A673 (cell line): ENCODE measurements at regions not wholly inside any gene's neighbourhood (a gene's known extent, or its start where the extent isn't known, plus 50 kb on each side); places are given as distances from the start of the nearest gene placed in this dataset.

Source experiments
- BruUV-seq: library from RNA; stranded (reverse); fragments of 400-500 nt; replicated peaks from 2 replicates; lab custom pipeline; 2021; lab: Mats Ljungman, UMichigan
- CTCF ChIA-PET: fragments of 300-600 bp; sonication (Branson Sonifier 250); formaldehyde crosslinking; loops from one replicate; lab custom pipeline; 2022; ENCODE audit warnings: antibody characterized with exemption; lab: Charles Lee
- POLR2A ChIA-PET: fragments of 300-600 bp; sonication (Branson Sonifier 250); formaldehyde crosslinking; loops from one replicate; lab custom pipeline; 2022; ENCODE audit warnings: antibody characterized with exemption; ENCODE audit not compliant: low non-redundant PET; lab: Charles Lee
- DNase-seq: peaks from one replicate; pipeline ENCODE4 v3.0.0-alpha.2; 2015; ENCODE audit warnings: low spot score
- H3K27ac ChIP-seq: fragments of 200-600 bp; sonication (generic); 2 replicates; pipeline ENCODE4 v1.5.1; 2016; ENCODE audit warnings: mixed run types, low read depth, mild to moderate bottlenecking, mixed read lengths, antibody characterized with exemption, low read length; ENCODE audit not compliant: poor library complexity, severe bottlenecking
- H3K27me3 ChIP-seq: fragments of 200-600 bp; sonication (generic); replicated peaks from 2 replicates; pipeline ENCODE4 v1.6.1; 2017; ENCODE audit warnings: mixed run types, low read depth, mild to moderate bottlenecking, mixed read lengths, antibody characterized with exemption, low read length; ENCODE audit not compliant: insufficient read depth, poor library complexity
- H3K36me3 ChIP-seq: fragments of 200-600 bp; sonication (generic); 2 replicates; pipeline ENCODE4 v1.6.1; 2016; ENCODE audit warnings: mixed run types, mild to moderate bottlenecking, mixed read lengths, antibody characterized with exemption, low read length; ENCODE audit not compliant: insufficient read depth, poor library complexity, severe bottlenecking
- H3K4me1 ChIP-seq: fragments of 200-600 bp; sonication (generic); 2 replicates; pipeline ENCODE4 v1.6.1; 2017; ENCODE audit warnings: mixed run types, mild to moderate bottlenecking, mixed read lengths, antibody characterized with exemption, low read length; ENCODE audit not compliant: insufficient read depth, poor library complexity, severe bottlenecking
- H3K4me3 ChIP-seq: fragments of 200-600 bp; sonication (generic); 2 replicates; pipeline ENCODE4 v1.5.1; 2016; ENCODE audit warnings: low read depth, mixed run types, mild to moderate bottlenecking, mixed read lengths, low read length; ENCODE audit not compliant: poor library complexity, severe bottlenecking
- H3K9me3 ChIP-seq: fragments of 200-600 bp; sonication (generic); 2 replicates; pipeline ENCODE4 v1.6.1; 2016; ENCODE audit warnings: mixed run types, low read depth, mild to moderate bottlenecking, mixed read lengths, antibody characterized with exemption, low read length; ENCODE audit not compliant: poor library complexity, severe bottlenecking
- CTCF ChIP-seq: fragments of 300-800, 200-600 bp; sonication (generic); conservative IDR thresholded peaks from 2 replicates; pipeline ENCODE4 v1.5.1; 2017; ENCODE audit warnings: low read depth, mild to moderate bottlenecking, antibody characterized with exemption, low read length, moderate library complexity, mixed read lengths
- EZH2 ChIP-seq: fragments of 200-600 bp; sonication (generic); IDR thresholded peaks from 2 replicates; pipeline ENCODE4 v1.6.1; 2017; ENCODE audit warnings: borderline replicate concordance, low read depth, mild to moderate bottlenecking, mixed read lengths, antibody characterized with exemption, low read length; ENCODE audit not compliant: poor library complexity, severe bottlenecking
- intact Hi-C: fragments of 100-400 bp; cut with micrococcal nuclease; formaldehyde crosslinking; loops from one replicate; pipeline ENCODE4 v1.10.0; 2022; ENCODE audit not compliant: unreplicated experiment

- no TSS peak for BruUV-seq
- CTCF ChIA-PET = no interaction called here
- peak; percentile 68 for DNase-seq
Measured at GRCh38 chr4:164700471-164700870, 53.5 kb upstream of the SMIM31 start.

GRCh38 chr4:164701665-164702064 lies 52.3 kb upstream of the SMIM31 start:
- intact Hi-C loops = no loop called here
- Histone ChIP-seq H3K27ac (no peak overlapping the region), H3K9me3 (no peaks in the 10 kb centered on the region), H3K4me3 (no peak overlapping the region), H3K4me1 (no peaks in the 10 kb centered on the region), H3K36me3 (no peaks in the 10 kb centered on the region), H3K27me3 (no peaks in the 10 kb centered on the region)
- CTCF ChIA-PET = interaction anchor here (0.6 kb wide), 1 partner anchor 21 kb away, joined by 3 read pairs; no protein-coding TSS in a partner anchor
- no peak for DNase-seq
- POLR2A ChIA-PET = no interaction called here
- no peak for TF ChIP-seq CTCF
- TF ChIP-seq EZH2 = no peak
- BruUV-seq = no TSS peak

More at GRCh38 chr4:164700471-164700870, 53.5 kb upstream of the SMIM31 start:
- no peak overlapping the region for H3K27ac ChIP-seq
- no peaks in the 10 kb centered on the region for H3K27me3 ChIP-seq
- H3K9me3 ChIP-seq = no peaks in the 10 kb centered on the region
- POLR2A ChIA-PET = no interaction called here
- H3K36me3 ChIP-seq = no peaks in the 10 kb centered on the region
- TF ChIP-seq EZH2 = no peak
- peak; percentile 66 for TF ChIP-seq CTCF
- intact Hi-C loops = no loop called here
- H3K4me3 ChIP-seq = no peak overlapping the region
- H3K4me1 ChIP-seq = no peaks in the 10 kb centered on the region
